ENCODE measurements at regions not wholly inside any gene's neighbourhood (a gene's known extent, or its start where the extent isn't known, plus 50 kb on each side); places are given as distances from the start of the nearest gene placed in this dataset.
"Not testable (repeated sequence)": the region's sequence is repeated elsewhere in the genome, so short reads cannot be mapped to it uniquely, and the experiment has no call there.

DNA sequence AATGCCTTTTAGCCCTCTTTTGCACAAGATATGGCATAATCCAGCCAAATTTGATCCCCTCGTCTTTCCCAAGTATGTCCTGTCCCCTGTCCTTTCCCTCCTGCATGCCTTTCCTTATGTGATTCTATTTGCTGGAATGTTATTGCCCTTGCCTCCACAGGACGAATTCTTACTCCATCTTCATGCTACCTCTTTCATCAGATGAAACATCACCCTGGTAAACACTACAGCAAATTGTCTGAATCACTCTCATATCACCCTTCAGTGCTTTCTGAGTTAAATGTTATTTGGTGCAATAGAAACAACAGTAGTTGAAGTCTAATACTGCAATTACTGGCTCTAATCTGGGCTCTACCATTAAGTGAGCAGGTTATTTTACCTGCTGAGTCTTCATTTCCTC lies 52.2 kb upstream of the FAT1 start:
- no peak for DNase-seq

DNA sequence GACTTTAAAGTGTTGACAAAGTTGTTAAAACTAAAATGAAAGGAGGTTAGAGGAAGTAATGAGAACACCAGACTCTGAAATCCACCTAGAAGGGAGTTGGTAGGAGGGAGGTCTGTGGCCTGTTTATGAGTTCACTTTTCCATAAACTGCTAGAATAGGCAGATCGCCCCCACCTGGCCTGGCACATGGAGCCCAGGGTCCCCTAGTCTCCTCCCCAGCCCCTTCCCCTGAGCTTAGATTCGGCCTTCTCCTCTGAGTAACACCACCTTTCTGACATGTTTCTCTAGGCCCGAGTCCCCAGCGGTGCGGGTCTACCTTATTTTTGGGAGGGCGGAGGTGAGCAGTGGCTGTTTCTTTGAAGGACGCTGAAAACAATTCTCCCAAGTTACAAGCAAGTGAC lies 54.5 kb upstream of the FAT1 start:
- no peak for DNase-seq

DNA sequence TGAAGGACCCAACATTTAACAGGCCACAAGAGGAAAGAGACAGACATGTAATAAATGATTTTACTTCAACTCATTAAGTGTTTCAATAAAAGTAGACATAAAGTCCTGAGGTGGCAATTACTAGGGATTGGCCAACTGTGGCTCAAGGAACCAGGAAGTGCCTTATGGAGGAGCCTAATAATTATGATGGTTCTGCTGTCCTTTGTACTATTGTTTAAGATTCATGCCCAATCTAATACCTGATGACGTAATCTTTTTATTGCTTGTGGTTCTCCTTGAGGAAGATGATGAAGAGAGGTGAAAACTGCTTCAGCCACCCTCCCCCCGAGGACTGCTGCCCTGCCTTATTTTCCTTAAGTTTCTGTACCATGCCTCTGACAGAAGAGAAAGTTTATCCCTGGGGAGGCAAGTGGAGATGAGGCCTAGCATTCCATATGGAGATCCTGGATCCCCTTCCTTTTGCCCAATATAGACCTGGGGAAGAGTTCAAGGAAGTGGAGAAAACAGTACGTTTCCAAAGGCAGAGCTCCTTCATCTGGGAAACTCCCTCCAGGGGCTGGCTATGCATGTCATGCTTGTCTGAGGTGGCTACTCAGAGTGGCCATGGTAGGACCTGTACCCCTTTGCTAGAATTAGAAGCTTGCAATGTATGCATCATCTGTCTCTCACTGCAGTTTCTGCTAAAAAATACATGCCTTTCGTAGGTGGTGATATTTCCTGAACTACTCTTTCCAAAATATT lies 56.8 kb upstream of the FAT1 start:
- DNase-seq = no peak

DNA sequence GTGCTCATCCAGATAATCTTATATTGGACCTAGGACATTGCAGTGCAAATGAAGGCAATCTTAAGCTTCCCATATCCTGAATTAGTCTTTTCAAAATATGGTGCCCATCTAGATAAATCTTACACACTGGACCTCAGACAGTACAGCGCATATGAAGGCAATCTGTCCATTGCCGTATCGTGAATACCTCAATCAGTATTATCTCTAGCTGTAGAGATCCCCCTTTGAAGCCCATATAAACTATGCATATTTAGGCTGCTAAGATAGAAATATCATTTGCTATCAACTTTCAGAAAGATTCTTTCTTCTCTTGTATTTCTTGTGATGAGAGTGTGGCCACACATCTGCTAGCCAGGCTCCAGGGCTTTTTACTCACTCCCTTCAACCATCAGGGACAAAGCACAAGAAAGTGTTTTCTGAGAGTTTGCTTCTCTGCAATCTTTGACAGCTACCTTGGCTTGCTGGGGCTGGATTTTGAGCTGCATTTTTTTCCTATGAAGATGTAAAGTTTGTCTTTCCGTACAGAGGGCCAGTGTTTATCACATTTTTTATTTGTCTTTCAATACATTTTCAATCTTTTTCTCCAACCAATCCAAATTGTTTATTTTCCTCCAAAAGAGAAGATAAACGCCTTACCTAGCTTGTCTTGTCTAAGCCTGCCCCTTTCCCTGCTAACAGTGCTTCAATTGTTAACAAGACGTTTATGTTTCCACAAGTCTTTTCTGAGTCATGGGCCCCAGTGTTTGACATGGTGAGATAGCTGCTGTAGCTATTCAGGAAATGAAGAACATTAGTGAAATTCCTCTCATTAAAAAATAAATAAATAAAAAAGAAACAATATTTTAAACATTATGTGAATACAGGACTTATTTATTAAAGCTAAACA lies 57.6 kb upstream of the FAT1 start:
- DNase-seq = no peak

DNA sequence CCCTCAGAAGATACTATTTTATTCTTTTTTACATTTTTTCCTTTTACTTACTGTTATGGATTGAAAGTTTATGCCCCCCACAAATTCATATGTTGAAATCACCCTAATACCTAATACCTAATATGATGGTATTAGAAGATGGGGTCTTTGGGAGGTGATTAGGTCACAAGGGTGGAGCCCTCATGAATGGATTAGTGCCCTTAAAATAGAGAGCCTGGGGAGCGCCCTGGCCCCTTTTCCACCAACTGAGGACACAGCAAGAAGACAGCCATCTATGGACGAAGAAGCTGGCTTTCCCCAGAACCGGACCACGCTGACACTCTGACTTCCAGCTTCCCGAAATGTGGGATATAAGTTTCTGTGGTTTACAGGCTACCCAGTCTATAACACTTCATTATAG lies 58.6 kb upstream of the FAT1 start:
- no peak for DNase-seq

DNA sequence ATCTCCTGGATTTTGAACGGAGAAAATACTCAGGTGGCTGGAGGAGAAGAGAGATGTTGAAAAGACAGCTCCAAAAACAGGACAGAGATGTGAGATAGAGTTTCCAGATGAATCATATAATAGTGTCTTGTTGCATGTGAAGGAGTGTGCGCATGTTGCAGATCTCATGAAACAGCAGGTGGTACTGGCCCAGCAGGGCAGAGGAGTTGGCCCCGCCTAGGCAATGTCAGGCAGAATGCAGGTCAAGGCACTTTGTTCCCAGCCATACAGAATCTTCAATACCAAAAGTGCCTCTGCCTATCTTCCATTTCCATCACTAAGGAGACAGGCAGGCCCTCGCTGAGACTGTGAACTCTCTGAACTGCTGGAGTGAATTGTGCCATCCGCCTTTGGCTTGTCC lies 63.9 kb upstream of the FAT1 start:
- no peak for DNase-seq

DNA sequence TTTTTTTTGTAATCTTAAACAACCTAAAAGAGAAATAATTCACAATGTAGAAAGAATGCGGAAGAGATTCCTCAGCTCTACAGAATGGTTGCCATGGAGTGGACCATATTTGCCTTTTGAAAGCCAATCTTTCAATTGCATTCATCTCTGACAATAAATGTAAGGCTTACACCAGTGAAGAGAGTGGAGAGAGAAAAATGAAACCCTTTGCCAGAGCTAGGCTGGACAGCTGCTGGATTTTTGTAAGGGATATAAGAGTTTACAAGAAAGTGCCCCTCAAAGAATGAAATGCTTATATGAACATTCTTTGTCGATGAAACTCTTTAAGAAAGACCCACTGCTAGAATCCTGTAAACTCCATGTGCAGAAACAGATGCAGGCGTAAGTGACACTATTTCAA lies 66.0 kb upstream of the FAT1 start:
- no peak for DNase-seq

DNA sequence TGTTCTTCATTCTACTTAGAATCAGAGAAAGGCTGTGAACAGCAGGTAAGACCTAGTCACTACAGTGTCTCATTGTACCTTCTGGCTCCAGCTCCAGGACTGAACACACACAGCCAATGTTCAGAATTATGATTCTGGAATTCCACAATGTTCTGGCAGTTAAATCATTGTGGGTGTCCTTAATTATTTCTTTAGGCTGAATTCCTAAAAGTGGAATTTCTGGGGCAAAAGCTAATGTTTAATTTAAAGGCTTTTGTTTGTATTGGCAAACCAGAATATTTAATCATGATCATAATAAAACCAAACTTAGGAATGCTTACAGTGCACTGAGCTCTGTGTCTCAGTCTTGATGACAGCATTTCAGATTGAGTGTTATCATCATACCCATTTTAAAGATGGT lies 67.0 kb upstream of the FAT1 start:
- no peak for DNase-seq

DNA sequence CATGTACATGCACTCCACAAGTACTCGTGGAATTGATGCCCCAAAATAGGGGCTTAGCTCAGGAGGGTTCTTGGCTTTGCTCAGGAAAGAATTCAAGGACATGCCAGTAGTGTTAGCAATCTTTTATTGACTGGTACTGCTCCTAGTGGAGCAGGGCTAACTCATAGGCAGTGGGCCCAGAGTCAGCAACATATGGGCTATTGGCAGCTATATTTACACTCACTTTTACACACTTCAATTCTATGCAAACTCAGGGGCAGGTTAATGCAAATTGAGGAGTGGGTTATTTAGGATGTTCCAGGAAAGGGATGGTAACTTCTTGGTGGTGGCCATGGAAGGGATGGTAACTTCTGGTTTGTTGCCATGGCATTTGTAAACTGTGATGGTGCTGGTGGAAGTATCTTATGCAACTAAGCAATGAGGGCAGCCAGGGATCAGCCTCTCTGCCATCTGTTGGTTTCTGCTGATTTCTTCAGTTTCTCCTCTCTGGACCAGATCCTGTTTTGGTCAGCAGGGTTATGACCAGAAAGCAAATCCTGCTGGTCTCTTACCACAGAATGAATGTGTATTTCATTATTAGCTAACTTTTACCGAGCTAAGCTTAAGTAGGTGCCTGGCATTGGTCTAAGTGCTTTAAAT lies 69.2 kb upstream of the FAT1 start:
- no peak for DNase-seq

DNA sequence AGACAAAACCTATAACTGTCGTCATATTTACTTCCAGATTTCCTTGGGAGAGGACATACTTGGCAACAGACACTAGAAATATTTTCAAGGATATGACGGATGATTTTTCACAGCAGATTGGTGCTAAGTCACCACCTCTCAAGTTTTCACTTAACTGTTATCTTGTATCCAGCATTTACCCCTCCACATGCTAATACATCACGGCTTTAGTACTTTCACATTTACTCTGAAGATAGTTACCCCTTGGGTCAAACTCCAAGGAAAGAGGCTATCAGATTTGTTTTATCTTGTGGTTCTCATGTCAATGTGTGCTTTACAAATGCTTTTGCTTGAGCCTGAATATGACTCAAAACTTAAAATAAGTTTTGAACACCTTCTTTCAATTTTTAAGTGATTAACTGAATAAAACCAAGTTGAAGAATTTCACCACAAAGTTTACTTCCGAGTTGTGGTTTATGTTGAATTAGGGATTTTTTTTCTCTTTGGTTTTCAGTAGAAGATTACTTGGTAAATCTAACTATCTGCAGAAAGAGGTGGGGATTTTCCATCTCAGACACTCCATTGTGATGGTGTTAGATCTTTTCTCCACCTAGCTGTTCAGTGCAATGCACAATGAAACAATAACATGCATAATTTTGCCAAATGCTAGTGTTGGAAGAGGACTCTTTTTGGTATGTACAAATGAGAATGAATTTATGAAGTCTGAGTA lies 75.4 kb upstream of the FAT1 start:
- DNase-seq = no peak

DNA sequence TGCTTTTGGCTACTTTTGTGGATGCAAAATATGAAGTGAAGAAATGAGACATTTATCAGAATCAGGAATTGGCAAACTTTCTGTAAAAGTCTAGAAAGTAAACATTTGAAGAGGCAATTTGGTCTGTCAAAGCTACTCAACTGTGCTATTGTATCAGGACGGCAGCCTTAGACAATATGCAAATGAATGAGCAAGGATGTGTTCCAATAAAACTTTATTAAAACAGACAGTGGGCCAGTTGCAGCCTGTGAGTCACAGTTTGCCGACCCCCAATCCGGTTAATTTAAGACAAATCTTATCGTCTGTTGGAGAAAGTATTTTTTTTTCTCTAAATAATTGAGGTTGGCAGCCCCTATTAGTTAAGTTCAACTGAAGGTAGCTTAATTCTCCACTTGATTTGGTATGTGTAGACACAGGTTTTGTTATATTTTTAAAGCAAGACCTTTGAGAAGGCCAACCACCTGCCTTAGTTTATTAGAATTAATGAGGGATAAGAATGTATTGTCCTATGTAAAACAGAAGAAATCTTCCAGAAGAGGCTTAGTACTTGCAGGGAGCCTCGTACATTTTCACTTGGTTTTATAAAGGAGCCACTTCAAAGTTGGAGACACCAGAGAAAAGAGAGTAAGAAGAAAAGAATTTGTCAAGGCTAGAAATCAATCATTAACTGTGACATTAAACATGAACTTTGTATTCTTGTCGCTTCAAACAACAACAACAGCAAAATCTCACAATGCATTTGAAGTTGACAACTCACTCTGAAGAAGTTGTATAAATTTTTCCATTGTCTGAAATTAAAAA lies 81.6 kb upstream of the FAT1 start:
- DNase-seq = no peak

DNA sequence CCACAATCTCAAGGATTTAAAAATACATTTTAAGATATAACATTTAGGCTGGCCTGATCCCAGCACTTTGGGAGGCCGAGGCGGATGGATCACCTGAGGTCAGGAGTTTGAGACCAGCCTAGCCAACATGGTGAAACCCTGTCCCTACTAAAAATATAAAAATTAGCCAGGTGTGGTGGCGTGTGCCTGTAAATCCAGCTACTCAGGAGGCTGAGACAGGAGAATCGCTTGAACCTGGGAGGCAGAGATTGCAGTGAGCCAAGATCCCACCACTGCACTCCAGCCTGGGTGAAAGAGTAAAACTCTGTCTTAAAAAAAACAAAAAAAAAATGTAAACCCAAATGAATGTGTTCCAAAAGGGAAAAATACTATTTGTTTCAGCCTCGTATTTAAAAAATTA lies 82.3 kb upstream of the FAT1 start:
- not testable (repeated sequence) for DNase-seq

DNA sequence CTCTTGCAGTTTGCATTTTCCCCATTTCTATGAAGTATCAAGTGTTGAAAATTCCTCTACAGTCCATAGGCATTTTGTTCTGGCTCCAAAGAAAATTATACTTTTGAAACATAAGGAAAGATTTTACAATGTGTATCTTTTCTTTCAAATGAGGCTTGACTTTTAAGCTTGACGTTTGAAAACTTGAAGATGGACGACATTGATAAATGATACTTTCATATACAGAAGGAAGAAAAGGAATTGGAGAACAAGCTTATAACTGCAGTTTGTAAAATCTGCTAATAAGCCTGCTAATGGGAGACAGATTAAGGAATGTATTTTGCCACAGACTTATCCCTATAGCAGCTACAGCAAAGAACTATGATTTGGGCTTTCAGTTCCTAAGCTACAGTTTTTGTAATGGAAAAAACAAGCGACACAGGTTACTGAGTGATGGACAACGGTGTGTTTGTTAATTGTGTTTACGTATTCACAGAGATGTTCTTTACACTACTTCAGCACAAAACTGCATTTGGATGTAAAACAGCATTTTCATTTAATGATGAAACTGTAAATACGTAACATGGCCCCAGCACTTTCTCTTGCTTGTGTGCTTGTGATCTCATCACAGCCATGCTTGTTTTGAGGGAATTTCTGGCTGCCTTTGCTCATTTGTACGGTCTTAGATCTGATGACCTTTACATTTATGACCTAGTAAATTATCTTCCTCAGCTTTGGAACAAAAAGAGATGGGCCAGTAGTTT lies 83.2 kb upstream of the FAT1 start:
- no peak for DNase-seq

DNA sequence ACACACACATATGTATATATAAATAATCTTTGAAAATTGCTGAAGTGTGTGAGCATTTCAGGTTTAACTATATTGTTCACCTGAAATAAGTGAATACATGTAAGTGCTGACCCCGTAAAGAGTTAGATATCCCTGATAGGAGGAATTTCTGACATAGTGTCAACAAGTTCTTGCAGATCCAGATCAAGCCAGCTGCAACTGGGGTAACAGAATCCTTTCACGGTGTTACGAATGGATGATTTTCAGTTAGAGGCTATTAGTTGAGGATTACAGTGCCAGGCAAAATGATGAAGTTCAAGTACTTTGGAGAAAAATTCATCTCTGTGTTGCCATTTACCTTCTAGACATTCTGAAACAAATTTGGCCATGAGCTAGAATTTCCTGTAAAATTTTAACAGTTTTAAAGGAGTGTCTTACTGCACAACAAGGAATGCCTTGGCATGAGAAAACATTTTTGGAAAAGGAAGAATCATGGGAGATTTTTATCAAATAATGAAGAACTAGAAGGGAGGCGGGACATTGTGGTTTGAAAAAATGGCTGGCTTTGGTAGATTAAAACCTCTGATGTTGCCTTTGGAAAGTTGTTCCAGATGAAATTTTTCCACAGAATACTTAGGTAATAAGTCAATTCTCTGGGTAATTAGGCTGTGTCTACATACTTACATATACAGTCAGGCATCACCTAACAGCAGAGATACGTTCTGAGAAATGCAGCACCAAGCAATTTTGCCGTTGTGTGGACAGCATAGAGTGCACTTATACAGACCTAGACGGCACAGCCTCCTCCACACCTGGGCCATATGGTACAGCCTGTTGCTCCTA lies 84.4 kb upstream of the FAT1 start:
- DNase-seq = no peak

DNA sequence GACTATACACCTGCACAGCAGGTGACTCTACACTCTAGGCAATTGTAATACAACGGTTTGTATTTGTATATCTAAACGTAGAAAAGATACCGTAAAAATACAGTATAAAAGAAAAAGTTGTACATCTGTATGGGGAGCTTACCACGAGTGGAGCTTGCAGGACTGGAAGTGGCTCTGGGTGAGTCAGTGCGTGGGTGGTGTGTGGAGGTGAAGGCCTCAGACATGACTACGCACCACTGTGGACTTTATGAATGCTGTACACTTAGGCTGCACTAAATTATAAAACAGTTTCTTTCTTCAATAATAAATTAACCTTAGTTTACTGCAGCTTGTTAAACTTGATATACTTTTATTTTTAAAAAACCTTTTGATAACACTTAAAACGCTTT lies 85.0 kb upstream of the FAT1 start:
- DNase-seq = no peak

DNA sequence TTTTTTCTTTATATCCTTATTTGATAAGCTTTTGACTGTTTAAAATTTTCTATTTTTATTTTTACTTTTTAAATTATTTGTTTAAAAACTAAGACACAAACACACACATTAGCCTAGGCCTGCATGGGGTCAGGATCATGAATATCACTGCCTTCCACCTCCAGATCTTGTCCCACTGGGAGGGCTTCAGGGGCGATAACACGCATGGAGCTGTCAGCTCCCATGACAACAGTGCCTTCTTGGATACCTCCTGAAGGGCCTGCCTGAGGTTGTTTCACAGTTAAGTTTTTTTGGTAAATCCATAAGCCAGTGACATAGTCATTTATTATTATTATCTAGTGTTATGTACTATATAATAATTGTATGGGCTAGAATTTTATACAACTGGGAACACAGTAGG lies 85.4 kb upstream of the FAT1 start:
- no peak for DNase-seq

DNA sequence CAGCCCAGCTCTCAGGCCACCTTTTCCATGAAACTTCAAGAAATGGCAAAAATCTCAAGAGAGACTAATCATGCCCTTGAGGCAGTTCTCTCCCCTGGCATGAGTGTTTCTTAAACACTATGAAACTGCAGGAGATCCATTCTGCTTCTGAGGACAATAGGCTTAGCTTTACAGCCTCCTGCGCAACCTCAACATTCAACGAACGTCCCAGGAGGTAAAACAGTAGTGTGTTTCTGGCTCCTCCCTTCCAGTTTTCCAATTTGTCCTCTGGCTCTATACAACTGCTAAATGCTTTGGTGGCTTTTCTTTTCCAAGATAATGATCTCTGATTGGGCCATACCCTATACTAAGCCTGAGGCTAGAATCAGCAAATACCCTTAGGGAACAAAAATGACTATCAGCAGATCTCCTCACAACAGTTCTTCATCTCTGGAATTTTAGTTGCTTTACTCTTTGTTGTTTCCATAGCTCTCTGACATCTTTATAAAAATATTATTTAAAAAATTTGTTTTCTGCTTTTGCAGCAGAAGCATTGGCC lies 87.0 kb upstream of the FAT1 start:
- no peak for DNase-seq

DNA sequence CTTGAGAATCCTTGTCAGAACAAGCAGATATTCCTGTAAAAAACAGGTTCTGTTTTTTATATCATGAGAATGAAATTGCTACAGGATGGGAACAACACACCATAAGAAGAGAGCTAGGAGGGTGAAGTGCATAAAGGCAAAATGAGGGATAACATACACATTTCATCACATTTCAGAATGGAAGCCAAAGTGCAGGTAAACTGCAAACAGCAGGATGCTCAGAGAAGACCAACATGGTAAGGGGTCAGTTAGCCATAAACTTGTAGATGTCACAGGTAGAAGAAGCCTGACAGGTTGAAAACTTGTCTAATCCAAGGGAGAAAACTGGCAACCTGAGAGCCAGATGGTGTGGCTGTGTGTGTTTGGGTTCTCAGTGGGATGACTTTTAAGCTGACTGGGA lies 88.9 kb upstream of the FAT1 start:
- no peak for DNase-seq

DNA sequence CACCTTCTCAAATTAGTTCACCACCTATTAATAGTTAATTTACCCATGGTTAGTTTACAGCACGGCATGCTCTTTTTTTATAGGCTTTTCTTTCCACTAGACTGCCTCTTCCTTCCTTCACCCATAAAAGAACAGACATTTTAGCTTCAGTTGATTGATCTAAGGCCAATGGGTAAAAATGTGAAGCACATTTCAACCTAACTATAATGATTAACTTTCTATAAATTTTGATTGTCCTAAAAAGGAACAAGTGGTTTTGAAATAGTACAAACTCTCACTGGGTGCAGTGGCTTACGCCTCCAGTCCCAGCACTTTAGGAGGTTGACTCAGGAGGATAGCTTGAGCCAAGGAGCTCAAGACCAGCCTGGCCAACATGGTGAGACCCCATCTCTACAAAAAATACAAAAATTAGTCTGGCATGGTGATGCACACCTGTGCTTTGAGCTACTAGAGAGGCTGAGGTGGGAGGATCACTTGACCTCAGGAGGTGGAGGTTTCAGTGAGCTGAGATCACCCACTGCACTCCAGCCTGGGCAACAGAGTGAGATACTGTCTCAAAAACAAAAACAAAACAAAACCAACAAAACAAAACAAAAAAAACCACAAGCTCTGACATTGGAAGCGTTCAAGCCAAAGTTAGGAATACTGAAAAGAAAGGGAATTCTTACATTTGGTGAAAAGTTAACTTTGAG lies 89.9 kb upstream of the FAT1 start:
- DNase-seq = no peak

DNA sequence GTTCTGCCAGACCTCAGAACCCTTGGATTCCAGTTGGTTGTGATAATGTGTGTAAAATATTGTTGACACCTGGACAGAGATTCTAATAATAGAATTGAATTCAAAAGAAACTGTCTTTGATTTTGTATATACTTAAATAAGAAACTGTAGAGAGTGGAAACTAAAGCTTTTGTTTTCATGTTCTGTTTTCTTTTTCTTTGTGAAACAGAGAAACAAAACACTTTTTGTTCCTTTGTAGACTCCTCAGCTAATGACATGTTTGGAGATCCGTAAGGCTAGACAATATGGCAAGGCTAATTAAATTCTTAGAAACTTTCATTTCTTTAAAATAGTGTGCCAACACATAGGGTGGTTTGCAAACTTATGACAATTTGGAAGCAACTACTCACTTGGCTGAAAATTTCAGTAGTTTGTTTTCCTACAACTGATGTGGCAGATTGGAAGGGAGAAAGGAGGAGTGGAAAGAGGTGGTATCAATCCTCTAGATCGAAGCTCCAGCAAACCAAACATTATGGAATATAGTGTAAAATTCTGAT lies 90.9 kb upstream of the FAT1 start:
- no peak for DNase-seq

Measured in DMS53 (cell line).